Fibroblast of the conjunctiva (primary cell): ENCODE measurements at regions not wholly inside any gene's neighbourhood (a gene's known extent, or its start where the extent isn't known, plus 50 kb on each side); places are given as distances from the start of the nearest gene placed in this dataset.

ENCODE experiments used
- DNase-seq: peaks from one replicate; pipeline ENCODE4 v3.0.0-alpha.2; 2010; ENCODE audit warnings: low read depth

DNA sequence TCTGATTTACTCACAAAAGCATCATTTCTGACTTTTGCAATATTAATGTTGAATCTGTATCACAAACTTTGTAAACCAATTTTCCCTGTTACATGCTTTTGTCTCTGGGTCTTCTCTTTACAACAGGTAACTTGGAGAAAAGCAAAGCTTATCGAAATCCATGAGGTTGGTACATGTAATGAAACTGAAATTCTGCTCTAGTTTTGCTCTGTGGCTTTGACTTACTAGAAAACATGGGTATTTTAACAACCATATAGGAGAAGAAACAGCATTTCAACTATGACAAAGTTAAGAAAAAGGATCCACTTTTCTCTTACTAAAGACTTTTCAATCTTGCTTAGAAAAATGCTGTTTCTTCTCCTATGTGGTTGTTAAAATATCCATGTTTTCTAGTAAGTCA, 645.8 kb downstream of the STIM2 start:
- no peak for DNase-seq

DNA sequence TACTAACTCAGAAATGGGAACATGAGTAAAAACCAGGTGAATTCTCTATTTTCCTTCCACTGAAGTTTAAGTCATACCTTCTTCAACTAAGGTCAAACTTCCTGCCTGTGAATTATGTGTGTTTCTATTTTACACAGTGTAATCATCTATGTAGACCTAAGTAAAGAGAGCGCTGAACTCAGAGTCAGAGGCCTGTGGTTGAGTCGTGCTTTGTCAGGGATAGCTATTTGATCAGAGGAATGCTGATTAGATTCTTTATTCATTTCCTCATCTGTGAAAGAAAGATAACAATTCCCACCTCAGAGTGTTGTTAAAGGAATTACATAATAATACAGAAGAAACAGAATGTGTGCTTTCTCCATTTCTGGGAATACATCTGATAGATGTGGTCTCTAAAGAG, 654.1 kb downstream of the STIM2 start:
- no peak for DNase-seq

DNA sequence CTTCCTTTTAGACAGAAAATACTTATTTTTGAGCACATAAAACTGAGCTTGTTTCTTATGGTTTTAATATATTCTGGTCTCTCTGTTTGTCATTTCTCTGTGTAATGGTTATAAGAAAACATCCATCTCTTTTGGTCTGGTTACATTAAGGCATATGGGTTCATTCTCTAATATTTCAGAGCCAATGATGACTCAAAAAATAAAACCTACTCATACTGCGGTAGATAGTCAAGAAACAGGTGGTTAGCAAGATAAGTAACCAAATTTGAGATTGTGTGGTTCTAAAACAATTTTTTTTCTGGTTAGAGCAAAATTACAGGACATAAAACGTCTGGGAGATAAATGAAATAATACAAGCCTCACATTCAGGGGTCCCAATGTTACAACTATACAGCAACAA, 654.5 kb downstream of the STIM2 start:
- DNase-seq: no peak

DNA sequence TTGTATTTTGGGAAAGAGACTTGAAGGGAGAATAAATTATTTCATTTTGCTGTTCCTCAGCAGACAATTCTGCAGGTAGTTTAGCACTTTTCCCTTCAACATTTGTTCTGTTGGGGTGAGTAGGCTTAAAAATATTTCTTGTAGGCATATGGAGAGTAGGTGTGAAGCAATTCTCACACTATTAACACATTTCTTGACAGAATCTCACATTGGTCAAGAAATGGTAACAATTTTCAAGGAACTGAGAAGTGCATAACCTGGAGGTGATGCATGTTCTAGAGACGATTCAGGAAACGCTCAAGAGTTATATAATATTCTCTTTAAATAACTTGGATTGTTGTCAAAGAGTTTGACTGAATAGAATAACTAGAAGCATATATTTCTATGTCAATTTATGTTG, 658.2 kb downstream of the STIM2 start:
- no peak for DNase-seq

DNA sequence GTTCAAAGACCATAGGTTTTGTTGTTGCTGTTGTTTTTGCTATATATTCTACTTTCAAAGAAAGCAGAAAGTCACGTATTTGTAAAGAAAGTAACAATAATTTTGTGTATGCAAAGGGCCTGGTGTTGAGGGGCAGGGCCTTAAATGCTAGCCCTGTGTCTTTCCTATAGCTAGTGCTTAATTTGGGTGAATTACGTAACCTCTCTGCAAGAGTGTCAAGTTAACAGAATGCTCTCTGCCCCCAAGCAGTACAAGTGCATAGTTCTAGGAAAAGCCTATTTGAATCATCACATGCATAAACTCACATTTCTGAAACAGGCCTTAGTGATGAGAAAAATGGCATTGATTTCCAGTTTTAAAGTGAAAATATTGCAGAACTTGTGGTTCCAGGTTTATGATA, 663.6 kb downstream of the STIM2 start:
- no peak for DNase-seq

DNA sequence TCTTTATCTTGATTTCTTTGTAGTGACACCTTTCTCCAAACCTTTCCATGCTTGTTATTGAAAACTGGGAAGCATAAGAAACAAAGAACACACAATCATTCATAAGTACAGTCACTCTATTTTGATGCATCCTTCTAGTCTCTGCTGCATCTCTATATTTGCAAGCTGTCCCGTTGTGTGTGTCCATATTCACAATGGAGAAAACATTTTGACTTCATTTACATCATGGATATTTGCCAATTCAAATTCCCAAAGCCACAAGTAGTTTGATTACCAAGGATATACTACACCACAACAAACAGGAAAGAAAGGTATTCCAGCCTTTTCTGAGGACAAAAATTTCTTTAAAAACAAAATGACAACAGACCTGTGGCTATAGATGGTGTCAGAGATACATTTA, 673.8 kb downstream of the STIM2 start:
- DNase-seq: no peak

DNA sequence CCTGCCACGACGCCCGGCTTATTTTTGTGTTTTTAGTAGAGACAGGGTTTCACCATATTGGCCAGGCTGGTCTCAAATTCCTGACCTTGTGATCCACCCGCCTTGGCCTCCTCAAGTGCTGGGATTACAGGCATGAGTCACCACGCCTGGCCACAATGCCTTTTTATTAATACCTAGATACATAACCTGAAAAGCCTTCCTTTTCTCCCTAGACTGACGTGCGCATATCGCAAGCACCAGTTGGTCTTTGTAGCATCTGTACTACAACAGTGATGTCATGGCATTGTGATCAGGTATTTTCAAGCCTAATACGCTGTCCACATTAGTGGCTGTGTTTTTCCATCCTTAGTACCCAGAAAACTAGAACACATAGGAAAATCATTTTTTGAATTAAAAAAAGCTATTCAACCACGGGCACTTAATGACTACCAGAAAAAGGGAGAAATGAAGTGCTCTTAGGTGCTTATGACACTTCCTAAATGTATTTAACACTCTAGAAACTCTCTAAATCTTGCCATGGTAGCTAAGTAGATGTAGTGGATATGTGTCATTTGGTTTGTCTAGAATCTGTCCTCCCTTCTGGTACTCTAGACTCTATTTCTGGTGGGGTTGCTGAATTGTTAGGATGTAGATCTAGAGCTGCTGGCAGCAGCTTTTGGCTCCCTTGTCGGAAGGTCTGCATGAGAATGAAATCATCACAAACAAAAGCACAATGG, 707.8 kb downstream of the STIM2 start:
- DNase-seq: no peak

DNA sequence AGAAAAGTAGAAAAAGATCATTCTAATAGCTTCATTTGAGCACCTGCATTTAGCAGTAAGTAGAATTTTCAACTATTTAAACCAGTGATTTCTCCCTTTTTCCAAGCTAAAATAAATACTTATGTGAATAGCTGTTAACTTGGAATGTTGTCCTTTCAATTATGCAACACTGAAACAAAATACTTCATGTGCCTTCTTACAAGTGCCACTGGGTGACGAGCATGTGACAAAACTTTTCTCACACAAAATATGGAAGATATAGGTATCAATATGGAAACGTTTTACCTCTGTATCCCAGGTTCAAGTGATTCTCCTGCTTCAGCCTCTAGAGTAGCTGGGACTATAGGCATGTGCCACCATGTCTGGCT, 708.3 kb downstream of the STIM2 start:
- DNase-seq: no peak

DNA sequence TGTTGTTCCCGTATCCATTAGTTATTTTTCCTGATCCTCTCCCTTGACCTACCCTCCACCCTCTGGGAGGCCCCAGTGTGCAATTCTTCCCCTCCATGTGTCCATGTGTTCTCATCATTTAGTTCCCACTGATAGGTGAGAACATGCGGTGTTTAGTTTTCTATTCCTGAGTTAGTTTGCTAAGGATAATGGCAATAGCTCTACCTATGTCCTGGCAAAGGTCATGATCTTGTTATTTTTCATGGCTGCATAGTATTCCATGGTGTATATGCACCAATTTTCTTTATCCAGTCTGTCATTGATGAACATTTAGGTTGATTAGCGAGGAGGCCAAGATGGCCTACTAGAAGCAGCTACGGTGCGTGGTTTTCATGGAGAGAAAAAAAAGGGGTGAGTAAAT, 714.1 kb downstream of the STIM2 start:
- no peak for DNase-seq

DNA sequence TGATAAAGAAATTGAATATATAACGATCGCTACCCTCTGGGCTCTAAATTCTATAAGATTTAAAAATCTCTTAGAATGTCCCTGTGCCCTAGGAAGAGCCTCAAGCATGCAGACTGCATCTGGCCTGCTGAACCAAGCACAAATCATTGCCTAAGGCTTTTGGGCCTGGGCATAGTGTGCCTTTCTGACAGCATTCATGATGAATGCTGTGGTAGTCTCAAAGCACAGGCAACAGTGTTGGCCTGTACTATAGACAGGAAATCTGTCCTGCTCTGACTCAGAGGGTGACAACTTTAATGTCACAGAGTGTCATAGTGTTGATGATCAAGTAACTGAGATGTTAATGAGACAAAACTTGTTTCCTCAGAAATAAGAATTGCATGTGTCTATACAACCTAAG, 717.3 kb downstream of the STIM2 start:
- no peak for DNase-seq

DNA sequence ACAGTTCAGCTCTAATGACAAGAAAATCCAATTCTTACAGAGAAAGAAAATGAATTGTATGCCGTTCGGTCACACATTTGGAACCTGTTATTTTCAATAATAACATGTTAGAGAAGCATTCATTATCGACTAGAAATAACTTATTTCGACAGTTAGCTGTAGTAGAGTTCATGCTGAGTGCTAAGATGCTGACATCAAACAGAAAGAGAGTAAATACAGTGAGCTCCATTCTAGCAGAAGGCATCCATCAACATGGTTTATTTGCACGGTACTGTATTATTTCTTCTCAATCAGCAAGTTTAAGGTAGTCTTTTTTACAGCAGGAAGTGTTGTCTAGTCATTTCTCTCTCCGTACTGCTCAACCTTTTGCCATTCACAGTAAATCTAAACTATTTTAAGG, 732.1 kb downstream of the STIM2 start:
- DNase-seq: no peak

DNA sequence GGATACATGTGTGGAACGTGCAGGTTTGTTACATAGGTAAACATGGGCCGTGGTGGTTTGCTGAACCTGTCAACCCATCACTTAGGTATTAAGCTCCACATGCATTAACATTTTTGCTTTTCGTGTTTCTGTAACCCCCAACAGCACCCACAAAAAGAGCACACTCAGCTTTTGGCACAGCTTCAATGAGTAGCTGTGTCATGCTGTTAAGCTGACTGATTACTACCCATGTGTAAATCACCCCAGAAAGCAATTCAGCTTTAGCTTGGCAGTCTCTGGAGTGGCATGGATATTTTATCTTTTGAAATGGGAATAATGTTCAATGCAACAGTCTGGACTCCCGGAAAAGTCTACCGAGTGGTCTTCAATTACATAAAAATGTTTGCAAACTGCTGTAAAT, 734.3 kb downstream of the STIM2 start:
- no peak for DNase-seq

DNA sequence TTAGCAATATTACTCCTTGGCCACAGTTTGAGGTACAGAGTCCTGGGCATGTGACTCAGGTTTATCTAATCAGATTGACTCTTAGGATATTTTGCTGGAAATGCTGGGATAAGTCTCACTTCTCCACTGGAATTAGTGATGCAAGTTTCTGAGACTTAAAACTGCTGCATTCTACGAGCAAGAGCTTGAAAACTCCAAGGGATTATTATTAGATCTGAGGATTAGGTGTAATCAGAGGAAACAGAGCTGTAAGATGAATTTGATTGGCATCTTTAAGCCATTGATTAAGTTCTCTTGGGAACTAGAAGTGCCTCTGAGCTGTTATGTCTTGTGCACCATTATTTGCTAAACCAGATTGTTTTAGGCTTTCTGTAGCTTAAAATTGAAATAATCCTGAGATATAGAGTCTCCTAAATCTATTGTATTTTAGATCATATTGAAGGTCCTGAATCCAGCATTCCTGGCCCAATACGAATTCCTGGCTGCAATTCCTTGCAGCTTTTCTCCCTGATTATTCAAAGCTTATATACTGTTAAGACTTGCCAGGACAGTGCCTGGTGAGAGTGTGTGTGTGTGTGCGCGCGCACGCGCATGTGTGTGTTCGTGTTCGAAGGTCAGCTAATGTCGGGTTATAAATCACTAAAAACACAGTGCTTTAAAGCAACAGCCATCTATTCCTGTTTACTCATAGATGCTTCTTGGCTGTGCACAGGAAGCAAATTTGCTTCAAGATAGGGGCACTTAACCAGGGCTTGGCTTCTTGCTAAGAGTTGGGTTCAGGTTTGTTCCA, 735.1 kb downstream of the STIM2 start:
- no peak for DNase-seq

DNA sequence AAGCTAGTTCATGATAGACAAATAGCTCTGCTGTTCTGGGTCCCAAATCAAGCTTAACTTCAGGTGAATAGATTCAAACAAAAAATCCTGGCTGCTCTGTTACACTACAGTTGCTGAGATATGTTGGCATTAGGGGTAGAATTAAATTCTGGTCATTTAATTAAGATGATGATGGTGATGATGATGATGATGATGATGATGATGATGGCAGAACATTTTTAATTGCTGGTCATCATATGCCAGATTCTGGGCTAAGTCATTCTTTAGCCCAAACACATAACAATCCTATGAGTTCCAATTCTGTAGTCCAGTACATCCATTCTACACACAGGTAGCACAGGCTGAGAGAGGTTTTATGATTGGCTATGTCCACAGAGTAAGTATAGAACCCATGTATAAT, 741.5 kb downstream of the STIM2 start:
- DNase-seq: no peak

DNA sequence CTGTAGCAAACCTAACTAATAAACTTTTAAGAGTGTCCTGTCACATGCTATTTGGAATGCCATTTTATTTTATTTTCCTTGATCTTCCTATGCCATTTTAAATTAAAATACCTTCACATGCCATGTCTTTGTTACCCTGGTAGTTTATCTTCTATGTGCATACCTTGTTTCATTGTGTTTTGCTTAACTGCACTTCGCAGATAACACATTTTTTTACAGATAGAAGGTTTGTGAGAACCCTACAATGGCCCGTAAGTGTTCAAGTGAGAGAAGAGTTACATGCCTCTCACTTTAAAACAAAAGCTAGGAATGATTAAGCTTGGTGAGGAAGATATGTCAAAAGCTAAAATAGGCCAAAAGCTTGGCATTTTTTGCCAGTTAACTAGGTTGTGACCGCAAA, 744.1 kb downstream of the STIM2 start:
- no peak for DNase-seq

DNA sequence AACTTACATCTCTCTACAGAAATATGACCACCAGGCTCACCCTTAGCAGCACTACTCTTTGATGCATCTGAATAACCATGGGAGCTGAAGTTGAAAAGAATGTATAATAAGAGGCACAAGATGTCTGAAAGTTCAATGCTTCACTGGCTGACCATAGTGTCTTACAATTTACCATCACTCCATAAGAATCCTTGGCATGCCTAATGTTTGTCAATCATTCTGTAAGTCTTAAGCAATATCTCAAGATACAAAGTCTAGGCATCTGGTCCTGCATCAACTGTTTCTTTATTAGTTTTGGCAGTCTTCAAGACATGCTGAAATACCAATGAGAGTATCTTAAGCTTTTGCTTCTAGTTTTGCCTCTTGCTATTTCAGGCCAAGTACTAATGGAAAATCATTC, 755.5 kb downstream of the STIM2 start:
- no peak for DNase-seq

DNA sequence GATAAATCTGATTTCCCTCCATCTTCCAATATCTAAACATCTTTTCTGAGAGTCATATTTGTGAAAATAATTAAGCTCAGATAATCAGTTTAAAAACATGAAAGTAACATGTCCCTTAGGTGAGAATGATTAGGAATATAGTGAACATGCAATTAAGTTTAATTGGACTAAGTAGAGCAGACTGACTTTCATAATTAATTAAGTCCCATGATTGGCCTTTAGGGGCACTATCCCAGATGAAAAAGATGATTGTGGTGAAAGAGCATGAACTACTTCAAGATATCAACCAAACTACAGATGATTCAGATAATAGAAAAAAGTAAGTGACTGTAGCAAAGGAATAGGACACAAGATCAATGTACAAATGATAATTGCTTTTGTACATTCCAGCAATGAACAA, 758.8 kb downstream of the STIM2 start:
- no peak for DNase-seq

DNA sequence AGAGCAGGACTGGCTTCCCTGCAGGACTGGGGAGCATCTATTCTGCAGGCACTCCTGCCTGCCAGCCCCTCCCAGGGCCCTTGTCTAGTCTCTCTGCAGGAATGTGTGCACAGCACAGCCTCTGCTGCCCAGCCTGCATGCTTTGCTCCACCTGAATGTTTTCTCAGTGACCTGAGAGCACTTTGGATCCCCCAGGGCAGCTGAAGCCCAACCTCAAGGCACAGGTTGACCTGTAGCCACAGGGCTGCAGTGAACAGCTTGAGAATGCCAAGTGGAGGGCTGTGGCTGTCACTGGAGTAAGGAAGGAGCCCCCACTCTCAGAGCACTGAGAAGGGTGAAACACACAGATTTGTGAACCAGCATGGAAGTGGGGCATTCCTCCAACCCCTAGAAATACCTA, 760.2 kb downstream of the STIM2 start:
- no peak for DNase-seq

DNA sequence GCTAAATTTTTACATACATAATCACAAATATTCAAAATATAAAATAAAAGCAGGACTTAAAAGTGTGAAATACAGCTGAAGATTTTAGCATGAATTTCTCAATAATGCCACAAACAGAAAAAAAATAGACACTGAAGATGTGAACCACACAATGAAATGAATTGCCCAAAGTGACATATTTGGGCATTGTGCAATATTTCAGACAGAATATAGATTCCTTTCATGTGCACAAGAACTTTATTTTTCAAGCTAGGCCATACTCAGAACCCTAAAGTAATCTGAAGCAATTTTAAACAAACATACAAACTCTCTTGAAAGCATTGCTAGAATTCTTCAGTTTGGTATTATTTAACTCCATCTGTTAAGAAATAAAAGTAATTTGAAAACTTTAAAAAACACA, 764.1 kb downstream of the STIM2 start:
- no peak for DNase-seq

DNA sequence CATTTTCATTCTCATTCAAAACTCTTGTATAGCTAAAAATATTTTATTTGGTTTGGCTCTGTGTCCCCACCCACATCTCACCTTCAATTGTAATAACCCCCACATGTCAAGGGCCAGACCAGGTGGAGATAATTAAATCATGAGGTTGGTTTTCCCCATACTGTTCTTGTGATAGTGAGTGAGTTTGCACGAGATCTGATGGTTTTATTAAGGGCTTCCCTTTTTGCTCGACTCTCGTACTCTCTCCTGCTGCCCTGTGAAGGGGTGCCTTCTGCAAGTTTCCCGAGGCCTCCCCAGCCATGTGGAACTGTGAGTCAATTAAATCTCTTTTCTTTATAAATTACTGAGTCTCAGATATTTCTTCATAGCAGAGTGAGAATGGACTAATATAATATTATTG, 768.0 kb downstream of the STIM2 start:
- no peak for DNase-seq

DNA sequence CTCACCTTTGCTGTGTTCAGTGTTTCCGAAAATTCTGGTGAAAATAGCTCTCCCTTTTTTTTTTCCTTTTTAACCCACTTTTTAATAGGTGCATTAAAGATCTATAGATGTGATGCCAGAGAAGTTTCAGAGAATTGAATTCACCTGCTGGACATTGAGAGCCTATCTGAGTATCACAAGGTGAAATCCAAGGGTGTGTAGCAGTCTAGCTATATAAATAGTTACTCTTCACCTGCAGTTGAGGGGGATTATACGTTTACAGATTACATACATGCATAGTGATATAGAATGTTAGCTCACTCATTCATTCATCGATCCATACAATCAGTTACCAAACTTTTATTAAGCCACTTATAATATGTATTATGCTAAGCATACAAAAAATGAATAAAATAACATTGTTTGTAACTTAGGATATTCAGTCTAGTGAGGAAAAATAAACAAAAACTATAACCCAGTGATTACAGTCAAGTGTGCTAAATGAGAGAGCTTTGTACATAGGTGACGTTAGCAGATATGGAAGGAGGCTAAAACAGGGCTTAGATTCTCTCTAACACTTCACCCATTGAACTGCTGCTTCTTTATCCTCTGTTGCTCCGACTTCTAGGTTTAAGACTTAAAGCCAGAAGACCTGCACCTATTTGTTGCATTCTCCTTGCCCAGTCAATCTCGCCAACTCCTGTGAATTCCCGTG, 769.0 kb downstream of the STIM2 start:
- DNase-seq: no peak

DNA sequence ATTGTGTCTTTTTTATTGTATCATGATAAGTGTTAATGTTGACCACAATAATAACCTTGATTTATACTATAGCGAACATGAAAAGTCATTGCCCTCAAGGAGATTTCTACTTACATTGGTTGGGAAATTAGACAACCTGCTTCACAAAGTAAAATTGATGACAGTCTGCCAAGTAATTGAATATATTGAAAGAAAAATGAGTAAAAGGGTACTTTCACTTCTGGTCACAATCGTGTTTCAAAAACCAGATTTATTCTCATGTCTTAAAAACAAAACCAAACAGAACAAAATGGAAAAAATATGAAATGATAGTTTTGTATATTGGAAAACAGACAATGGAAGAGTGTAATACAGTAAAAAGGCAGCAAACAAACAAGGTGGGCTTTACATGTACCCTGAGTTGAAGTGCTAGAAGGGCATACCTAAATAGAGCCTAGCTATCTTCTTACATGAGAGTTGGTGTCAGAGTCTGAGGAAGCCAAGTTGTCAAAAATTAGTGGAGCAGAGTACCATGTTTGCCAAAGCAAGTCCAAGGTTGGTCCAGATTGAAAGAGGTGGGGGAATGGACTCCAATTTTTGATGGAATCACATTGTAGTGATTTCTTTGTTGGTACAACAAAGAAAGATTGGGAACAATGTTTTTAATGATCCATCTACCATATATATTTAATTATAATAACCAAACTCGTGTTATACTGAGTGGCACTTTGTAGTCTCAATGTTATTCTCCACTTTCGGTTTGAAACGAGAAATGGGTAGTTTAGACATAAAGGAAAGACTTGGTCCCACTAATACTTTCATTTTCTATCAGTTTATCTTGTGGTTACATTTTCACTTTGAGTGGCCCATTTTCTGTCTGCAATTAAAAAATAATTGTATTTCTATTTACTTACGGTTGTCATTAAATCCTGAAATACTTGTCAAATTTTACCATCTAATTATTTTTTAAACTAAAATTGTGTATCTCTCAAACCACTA, 775.6 kb downstream of the STIM2 start:
- DNase-seq: no peak
